ENCODE measurements at regions not wholly inside any gene's neighbourhood (a gene's known extent, or its start where the extent isn't known, plus 50 kb on each side); places are given as distances from the start of the nearest gene placed in this dataset.

DNA sequence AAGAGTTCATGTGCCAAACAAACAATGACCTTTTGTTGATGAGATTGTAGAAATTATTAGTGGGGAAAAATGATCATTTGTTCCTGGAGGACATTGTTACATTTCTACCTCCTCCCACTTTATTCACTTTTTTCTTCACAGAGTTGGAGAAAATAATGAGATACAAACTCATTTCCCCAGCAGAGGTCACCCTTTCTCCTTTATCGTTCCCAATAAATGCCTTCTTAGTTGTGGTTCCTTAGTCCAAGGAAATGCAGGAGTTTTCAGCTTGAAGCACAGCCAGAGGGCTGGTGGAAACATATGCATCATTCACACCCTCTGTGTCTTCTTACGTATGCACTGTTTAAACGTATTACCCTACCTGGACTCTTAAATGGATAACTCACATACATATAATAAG is 108.8 kb downstream of the SLC4A3 start:
- Mint-ChIP-seq H3K27ac (no peak overlapping the region), H3K4me1 (ENCODE audit: low read depth) (no peaks in the 10 kb centered on the region), H3K9me3 (ENCODE audit: low read depth) (no peaks in the 10 kb centered on the region), H3K27me3 (peaks cover 43% of the 10 kb centered on the region), H3K4me3 (ENCODE audit: low read depth) (no peak overlapping the region), H3K36me3 (ENCODE audit: insufficient read depth) (no peaks in the 10 kb centered on the region)
- TF ChIP-seq, protein P1, sequence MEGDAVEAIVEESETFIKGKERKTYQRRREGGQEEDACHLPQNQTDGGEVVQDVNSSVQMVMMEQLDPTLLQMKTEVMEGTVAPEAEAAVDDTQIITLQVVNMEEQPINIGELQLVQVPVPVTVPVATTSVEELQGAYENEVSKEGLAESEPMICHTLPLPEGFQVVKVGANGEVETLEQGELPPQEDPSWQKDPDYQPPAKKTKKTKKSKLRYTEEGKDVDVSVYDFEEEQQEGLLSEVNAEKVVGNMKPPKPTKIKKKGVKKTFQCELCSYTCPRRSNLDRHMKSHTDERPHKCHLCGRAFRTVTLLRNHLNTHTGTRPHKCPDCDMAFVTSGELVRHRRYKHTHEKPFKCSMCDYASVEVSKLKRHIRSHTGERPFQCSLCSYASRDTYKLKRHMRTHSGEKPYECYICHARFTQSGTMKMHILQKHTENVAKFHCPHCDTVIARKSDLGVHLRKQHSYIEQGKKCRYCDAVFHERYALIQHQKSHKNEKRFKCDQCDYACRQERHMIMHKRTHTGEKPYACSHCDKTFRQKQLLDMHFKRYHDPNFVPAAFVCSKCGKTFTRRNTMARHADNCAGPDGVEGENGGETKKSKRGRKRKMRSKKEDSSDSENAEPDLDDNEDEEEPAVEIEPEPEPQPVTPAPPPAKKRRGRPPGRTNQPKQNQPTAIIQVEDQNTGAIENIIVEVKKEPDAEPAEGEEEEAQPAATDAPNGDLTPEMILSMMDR (IDR thresholded peaks at IDR 0.05; ENCODE audit: unreplicated experiment): peak; percentile 71
- DNase-seq (ENCODE audit: low spot score, unreplicated experiment): peak; percentile 14

DNA sequence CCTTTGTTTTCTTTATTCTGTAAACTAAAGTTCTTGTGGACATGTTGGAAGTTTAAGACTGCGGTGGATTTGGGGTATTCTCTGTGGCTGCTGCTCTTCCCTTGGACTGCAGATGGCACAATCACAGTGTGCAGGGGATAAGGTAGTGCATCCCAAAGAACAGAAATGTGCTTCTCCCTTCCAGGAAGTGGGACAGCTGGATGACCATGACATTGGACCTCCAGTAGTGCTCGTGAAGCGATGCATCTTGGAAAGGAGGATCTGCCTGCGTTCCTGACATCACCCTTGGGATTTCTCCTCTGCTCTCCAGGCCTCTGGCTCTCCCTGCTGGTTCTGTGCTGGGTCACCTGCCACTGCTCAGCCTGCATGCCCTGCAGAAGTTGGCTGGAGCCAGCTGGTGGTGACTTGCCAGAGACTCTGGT is 109.9 kb downstream of the SLC4A3 start:
- no peaks in the 10 kb centered on the region for H3K9me3 Mint-ChIP-seq (ENCODE audit: low read depth)
- no peak for DNase-seq (ENCODE audit: low spot score, unreplicated experiment)
- no peaks in the 10 kb centered on the region for H3K4me1 Mint-ChIP-seq (ENCODE audit: low read depth)
- H3K27ac Mint-ChIP-seq: no peak overlapping the region
- no peak overlapping the region for H3K4me3 Mint-ChIP-seq (ENCODE audit: low read depth)
- H3K36me3 Mint-ChIP-seq (ENCODE audit: insufficient read depth): no peaks in the 10 kb centered on the region
- peaks cover 47% of the 10 kb centered on the region for H3K27me3 Mint-ChIP-seq
- TF ChIP-seq, protein P1 (IDR thresholded peaks at IDR 0.05; ENCODE audit: unreplicated experiment): peak; percentile 44

DNA sequence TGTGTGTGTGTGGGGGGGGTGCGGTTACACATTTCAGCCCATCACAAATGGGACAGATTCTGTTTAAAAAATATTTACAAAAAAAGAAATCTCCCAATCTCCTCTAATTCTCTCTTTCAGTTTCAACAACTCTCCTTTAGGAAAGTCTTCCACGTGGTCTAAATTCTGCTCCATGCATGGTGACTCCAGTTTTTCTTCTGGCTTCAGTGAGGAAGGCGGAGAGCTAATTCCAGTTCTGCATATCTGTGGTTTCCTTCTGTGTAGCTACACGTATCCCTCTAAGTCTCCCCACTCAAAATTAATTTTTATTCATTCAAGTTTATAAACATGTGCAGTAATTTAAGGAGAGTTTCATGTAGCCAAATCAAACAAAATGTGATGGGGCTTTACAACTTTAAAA is 111.6 kb downstream of the SLC4A3 start:
- Mint-ChIP-seq H3K36me3 (ENCODE audit: insufficient read depth) (no peaks in the 10 kb centered on the region), H3K27ac (no peak overlapping the region), H3K9me3 (ENCODE audit: low read depth) (no peaks in the 10 kb centered on the region), H3K4me1 (ENCODE audit: low read depth) (no peaks in the 10 kb centered on the region), H3K4me3 (ENCODE audit: low read depth) (no peak overlapping the region), H3K27me3 (peaks cover 32% of the 10 kb centered on the region)
- TF ChIP-seq, protein P1 (IDR thresholded peaks at IDR 0.05; ENCODE audit: unreplicated experiment): no peak
- DNase-seq (ENCODE audit: low spot score, unreplicated experiment): no peak

DNA sequence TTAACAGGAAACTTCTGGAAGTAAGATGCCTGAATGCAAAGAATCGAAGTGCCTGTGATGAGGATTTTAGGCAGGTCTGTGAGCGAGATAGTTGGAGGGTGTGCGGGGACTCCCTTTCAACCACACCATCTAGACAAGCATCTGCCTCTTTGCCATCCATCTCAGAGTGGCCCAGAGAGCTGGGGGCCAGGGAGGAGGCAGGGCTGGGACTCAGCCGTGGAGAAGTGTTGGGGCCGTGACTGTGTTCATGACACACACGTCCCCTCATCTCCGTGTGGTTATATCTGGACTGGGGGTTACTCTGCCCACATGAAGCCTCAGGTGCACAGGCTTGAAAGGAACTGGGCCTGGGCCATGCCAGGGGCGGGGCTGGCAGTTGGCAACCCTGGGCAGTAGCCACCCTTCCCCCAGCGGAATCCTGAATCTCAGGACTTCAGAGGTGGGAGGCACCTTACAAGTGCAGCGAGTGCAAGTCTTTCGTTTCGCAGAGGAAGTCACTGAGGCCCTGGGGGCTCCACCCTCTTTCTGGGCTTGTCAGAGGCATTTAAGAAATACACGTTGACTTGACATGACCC is 112.5 kb downstream of the SLC4A3 start:
- TF ChIP-seq, protein P1 (IDR thresholded peaks at IDR 0.05; ENCODE audit: unreplicated experiment): no peak
- Mint-ChIP-seq H3K9me3 (ENCODE audit: low read depth) (no peaks in the 10 kb centered on the region), H3K27me3 (peaks cover 26% of the 10 kb centered on the region), H3K36me3 (ENCODE audit: insufficient read depth) (no peaks in the 10 kb centered on the region), H3K27ac (no peak overlapping the region), H3K4me1 (ENCODE audit: low read depth) (no peaks in the 10 kb centered on the region), H3K4me3 (ENCODE audit: low read depth) (no peak overlapping the region)
- no peak for DNase-seq (ENCODE audit: low spot score, unreplicated experiment)

DNA sequence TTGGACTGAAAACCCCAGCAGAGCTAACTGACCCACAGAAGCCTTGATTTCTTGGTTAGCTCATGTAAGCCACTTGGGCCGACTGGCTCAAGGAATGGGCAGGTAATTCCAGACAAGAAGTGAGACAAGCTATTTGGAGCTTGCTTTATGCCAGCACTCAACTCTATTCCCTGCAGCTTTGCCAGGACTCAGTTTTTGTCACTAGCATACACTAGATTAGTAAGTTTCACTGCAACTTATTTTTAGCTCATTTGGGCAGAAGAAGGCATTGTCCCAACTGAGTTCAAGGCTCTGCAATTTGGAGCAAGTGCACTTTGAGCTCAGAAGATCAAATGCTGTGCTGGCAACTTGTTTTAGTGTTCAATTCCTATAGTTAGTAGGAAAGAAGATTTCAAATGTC is 116.1 kb downstream of the SLC4A3 start:
- no peaks in the 10 kb centered on the region for H3K4me1 Mint-ChIP-seq (ENCODE audit: low read depth)
- H3K4me3 Mint-ChIP-seq (ENCODE audit: low read depth): no peak overlapping the region
- H3K27ac Mint-ChIP-seq: no peak overlapping the region
- TF ChIP-seq, protein P1 (IDR thresholded peaks at IDR 0.05; ENCODE audit: unreplicated experiment): no peak
- H3K36me3 Mint-ChIP-seq (ENCODE audit: insufficient read depth): no peaks in the 10 kb centered on the region
- H3K9me3 Mint-ChIP-seq (ENCODE audit: low read depth): no peaks in the 10 kb centered on the region
- DNase-seq (ENCODE audit: low spot score, unreplicated experiment): no peak
- H3K27me3 Mint-ChIP-seq: peaks cover 21% of the 10 kb centered on the region
